HepG2 (cell line): ENCODE measurements at regions not wholly inside any gene's neighbourhood (a gene's known extent, or its start where the extent isn't known, plus 50 kb on each side); places are given as distances from the start of the nearest gene placed in this dataset.

ENCODE experiments used
- ATAC-seq: fragments of 200-7000 bp; cut with Tn5 transposase; 3 replicates; pipeline ENCODE4 v1.9.1; 2020; ENCODE audit warnings: mild to moderate bottlenecking, moderate library complexity
- BruUV-seq: library from RNA; stranded (reverse); fragments of 400-500 nt; replicated peaks from 2 replicates; lab custom pipeline; 2021; lab: Mats Ljungman, UMichigan
- CTCF ChIA-PET: fragments of 300-600 bp; formaldehyde crosslinking; extraction: SDS; loops from one replicate; lab custom pipeline; 2021; ENCODE audit warnings: low total read pairs, inconsistent platforms, low intra/inter-chr PET ratio; lab: Yijun Ruan, JAX
- POLR2A ChIA-PET: fragments of 350-600 bp; sonication (Branson Sonifier 250); formaldehyde crosslinking; loops from one replicate; lab custom pipeline; 2020; ENCODE audit warnings: antibody characterized with exemption, inconsistent platforms; lab: Yijun Ruan, JAX
- DNase-seq: peaks from one replicate; pipeline ENCODE4 v3.0.0-alpha.2; 2015; ENCODE audit warnings: low spot score
- FAIRE-seq: peaks from 3 replicates; lab custom pipeline; 2011; peaks lifted over from hg19 to GRCh38; lab: Jason Lieb, UNC
- H2AFZ ChIP-seq: one replicate; pipeline ENCODE4 v1.6.1; 2011; ENCODE audit warnings: low read length, inconsistent platforms
- H3K27ac ChIP-seq: fragments of 300-600 bp; 3 replicates; pipeline ENCODE4 v1.8.0; 2011; ENCODE audit warnings: mixed run types, mild to moderate bottlenecking, mixed read lengths, low read length, inconsistent platforms; ENCODE audit not compliant: insufficient read depth; ENCODE audit errors: extremely low read length
- H3K27me3 ChIP-seq, 2 experiments: fragments of 200-600 bp in 1 of 2; 2 replicates in 1 of 2; 3 replicates in 1 of 2; pipeline versions ENCODE4 v1.6.0 to v1.8.0; 2011; ENCODE audit warnings: low read length in 2 of 2, mild to moderate bottlenecking in 2 of 2, moderate library complexity in 2 of 2, inconsistent platforms in 1 of 2; ENCODE audit not compliant: insufficient read depth in 2 of 2, control insufficient read depth in 1 of 2
- H3K36me3 ChIP-seq, 2 experiments: fragments of 200-600 bp in 1 of 2; replicated peaks in 1 of 2; 2 replicates in 1 of 2; 3 replicates in 1 of 2; pipeline versions ENCODE4 v1.5.1 to v1.8.0; 2011; ENCODE audit warnings: low read length in 2 of 2, inconsistent platforms in 1 of 2; ENCODE audit not compliant: insufficient read depth in 2 of 2, control insufficient read depth in 1 of 2
- H3K4me1 ChIP-seq: 2 replicates; pipeline ENCODE4 v1.5.1; 2012; ENCODE audit warnings: low read length, inconsistent platforms; ENCODE audit not compliant: insufficient read depth
- H3K4me2 ChIP-seq: 2 replicates; pipeline ENCODE4 v1.6.0; 2011; ENCODE audit warnings: low read depth, low read length, inconsistent platforms
- H3K4me3 ChIP-seq, 3 experiments: fragments of 200-600 bp in 1 of 3; sonication (generic), shearing (Covaris generic) in 1 of 3; replicated peaks in 1 of 3; 2 replicates each; pipeline ENCODE4 v1.5.1; 2011 to 2016; ENCODE audit warnings: low read length in 3 of 3, inconsistent platforms in 2 of 3, low read depth in 2 of 3, mild to moderate bottlenecking in 2 of 3, control low read depth in 1 of 3, mixed read lengths in 1 of 3; ENCODE audit not compliant: insufficient read depth in 1 of 3
- H3K79me2 ChIP-seq: one replicate; pipeline ENCODE4 v1.6.1; 2011; ENCODE audit warnings: low read length, inconsistent platforms; ENCODE audit not compliant: insufficient read depth
- H3K9ac ChIP-seq: 2 replicates; pipeline ENCODE4 v1.6.0; 2011; ENCODE audit warnings: mild to moderate bottlenecking, low read depth, low read length, inconsistent platforms; ENCODE audit not compliant: insufficient read depth
- H3K9me3 ChIP-seq: 2 replicates; pipeline ENCODE4 v1.5.1; 2012; ENCODE audit warnings: mild to moderate bottlenecking, low read length
- H4K20me1 ChIP-seq: 2 replicates; pipeline ENCODE4 v1.6.0; 2011; ENCODE audit warnings: inconsistent platforms, mild to moderate bottlenecking, low read length, moderate library complexity; ENCODE audit not compliant: insufficient read depth
- ATRX ChIP-seq: sonication (generic); formaldehyde crosslinking; IDR thresholded peaks from 2 replicates; pipeline ENCODE4 v1.4.0; 2020; ENCODE audit warnings: missing genetic modification reagents, borderline replicate concordance
- CENPBD1 ChIP-seq: sonication (generic); formaldehyde crosslinking; IDR thresholded peaks from 2 replicates; pipeline ENCODE4 v1.8.0; 2022; ENCODE audit warnings: missing genetic modification reagents, low read depth, mild to moderate bottlenecking, borderline replicate concordance
- DMTF1 ChIP-seq: sonication (generic); formaldehyde crosslinking; IDR thresholded peaks from 2 replicates; pipeline ENCODE4 v1.4.0; 2020; ENCODE audit warnings: mild to moderate bottlenecking, missing genetic modification reagents
- GATA4 ChIP-seq: sonication (generic); IDR thresholded peaks from 2 replicates; pipeline ENCODE4 v1.6.1; 2016; ENCODE audit warnings: antibody characterized with exemption, low read depth, borderline replicate concordance
- HNF1B ChIP-seq: sonication (generic); formaldehyde crosslinking; IDR thresholded peaks from 2 replicates; pipeline ENCODE4 v1.5.1; 2020; ENCODE audit warnings: mild to moderate bottlenecking, moderate library complexity, missing genetic modification reagents
- HNRNPUL1 ChIP-seq: fragments of 200-400 bp; formaldehyde crosslinking; IDR thresholded peaks from 2 replicates; pipeline ENCODE4 v1.6.1; 2017; ENCODE audit warnings: low read depth, mild to moderate bottlenecking, low read length, moderate library complexity
- JUNB ChIP-seq: sonication (generic); formaldehyde crosslinking; IDR thresholded peaks from 2 replicates; pipeline ENCODE4 v1.8.0; 2022; ENCODE audit warnings: missing genetic modification reagents, mild to moderate bottlenecking, borderline replicate concordance
- POLR2AphosphoS2 ChIP-seq: IDR thresholded peaks from 2 replicates; pipeline ENCODE4 v1.6.1; 2011; ENCODE audit warnings: low read depth, low read length, improper control_type of control experiment
- ZNF12 ChIP-seq: sonication (generic); formaldehyde crosslinking; IDR thresholded peaks from 2 replicates; pipeline ENCODE4 v1.5.0; 2020; ENCODE audit warnings: missing genetic modification reagents
- ZNF232 ChIP-seq: sonication (generic); formaldehyde crosslinking; IDR thresholded peaks from 2 replicates; pipeline ENCODE4 v1.4.0; 2020; ENCODE audit warnings: missing genetic modification reagents, borderline replicate concordance
- ZNF260 ChIP-seq: sonication (generic); formaldehyde crosslinking; IDR thresholded peaks from 2 replicates; pipeline ENCODE4 v1.4.0; 2020; ENCODE audit warnings: missing genetic modification reagents, low read depth, mild to moderate bottlenecking, borderline replicate concordance
- ZNF710 ChIP-seq: sonication (generic); formaldehyde crosslinking; IDR thresholded peaks from 2 replicates; pipeline ENCODE4 v1.5.0; 2020; ENCODE audit warnings: mild to moderate bottlenecking, missing genetic modification reagents, borderline replicate concordance
- WGBS: methylation state at CpG from one replicate; pipeline ENCODE4 v1.1.6; 2017; ENCODE audit warnings: low lambda C conversion rate; 5-methylcytosine and 5-hydroxymethylcytosine counted together
- in situ Hi-C: cut with HindIII; loops from 2 replicates; pipeline ENCODE4 v1.10.0; 2017; ENCODE audit warnings: low pct_unique_long_range_greater_than_20kb; ENCODE audit not compliant: extremely low pct_ligation_motif_present
- intact Hi-C: fragments of 100-400 bp; cut with micrococcal nuclease; formaldehyde crosslinking; loops from one replicate; pipeline ENCODE4 v1.10.0; 2022; ENCODE audit not compliant: unreplicated experiment

- no peak overlapping the region for H3K27ac ChIP-seq
- intact Hi-C loops = no loop called here
- H3K4me1 ChIP-seq = no peaks in the 10 kb centered on the region
- no peaks in the 10 kb centered on the region for H3K36me3 ChIP-seq
- no peak for ATAC-seq
- no peaks in the 10 kb centered on the region for H4K20me1 ChIP-seq
- no peaks in the 10 kb centered on the region for H3K27me3 ChIP-seq
- no peaks in the 10 kb centered on the region for H3K9me3 ChIP-seq
- 2% methylated on average over 3 of the region's 3 CpGs for WGBS
- no peak overlapping the region for H2AFZ ChIP-seq
- H3K4me2 ChIP-seq = no peak overlapping the region
- no peak for DNase-seq
- ChIA-PET POLR2A (no interaction called here), CTCF (no interaction called here)
- in situ Hi-C loops = no loop called here
- no peak for FAIRE-seq
- no peaks in the 10 kb centered on the region for H3K79me2 ChIP-seq
- H3K4me3 ChIP-seq = no peak overlapping the region
- BruUV-seq = no TSS peak
- H3K9ac ChIP-seq = no peak overlapping the region
- no peak for TF ChIP-seq ZNF12 (CRISPR knock-in tag)
- no peak for TF ChIP-seq CENPBD1
- TF ChIP-seq HNF1B (CRISPR knock-in tag) = no peak
- TF ChIP-seq POLR2AphosphoS2 = no peak
- no peak for TF ChIP-seq GATA4
- TF ChIP-seq, all 625 proteins: peak for 0
Observed at GRCh38 chr3:81434161-81434560, 327.3 kb downstream of the GBE1 start.

- ATAC-seq = no peak
- in situ Hi-C loops (no loop called here), intact Hi-C loops (no loop called here)
- CTCF ChIA-PET = no interaction called here
- no peak for FAIRE-seq
- H3K9ac ChIP-seq = no peak overlapping the region
- WGBS = under 1% methylated on average over 3 of the region's 3 CpGs
- no TSS peak for BruUV-seq
- no peak overlapping the region for H2AFZ ChIP-seq
- H3K27ac ChIP-seq = no peak overlapping the region
- no peaks in the 10 kb centered on the region for H3K27me3 ChIP-seq
- TF ChIP-seq ZNF710 = no peak
- no peak for TF ChIP-seq ATRX
- no peak for TF ChIP-seq ZNF232
- TF ChIP-seq ZNF260 (CRISPR knock-in tag) = no peak
- no peak for TF ChIP-seq JUNB (CRISPR knock-in tag)
- TF ChIP-seq HNRNPUL1 = no peak
- TF ChIP-seq DMTF1 (CRISPR knock-in tag) = no peak
- H3K79me2 ChIP-seq = no peaks in the 10 kb centered on the region
- H3K9me3 ChIP-seq = no peaks in the 10 kb centered on the region
- no peak overlapping the region for H3K4me2 ChIP-seq
- no peaks in the 10 kb centered on the region for H3K4me1 ChIP-seq
- no peaks in the 10 kb centered on the region for H3K36me3 ChIP-seq
- no peak for DNase-seq
- H3K4me3 ChIP-seq = no peak overlapping the region
- no peaks in the 10 kb centered on the region for H4K20me1 ChIP-seq
- POLR2A ChIA-PET = no interaction called here
Observed at GRCh38 chr3:81433675-81434074, 327.8 kb downstream of the GBE1 start.
